Smooth muscle cell (in vitro differentiated cells): ENCODE measurements at regions not wholly inside any gene's neighbourhood (a gene's known extent, or its start where the extent isn't known, plus 50 kb on each side); places are given as distances from the start of the nearest gene placed in this dataset.

Source experiments
- DNase-seq: peaks from one replicate; lab custom pipeline; 2025; ENCODE audit not compliant: unreplicated experiment; lab: John Stamatoyannopoulos, UW
- H2AFZ ChIP-seq: fragments of 200-600 bp; sonication (generic); 2 replicates; pipeline ENCODE4 v1.6.0; 2016; ENCODE audit warnings: antibody characterized with exemption, low read depth, mild to moderate bottlenecking
- H3F3A ChIP-seq: fragments of 200-600 bp; sonication (generic); 2 replicates; pipeline ENCODE4 v1.6.0; 2017; ENCODE audit warnings: antibody characterized with exemption, low read depth
- H3K27ac ChIP-seq: fragments of 200-600 bp; sonication (generic); 2 replicates; pipeline ENCODE4 v1.5.1; 2016; ENCODE audit warnings: low read depth, mild to moderate bottlenecking
- H3K27me3 ChIP-seq: fragments of 200-600 bp; sonication (generic); 2 replicates; pipeline ENCODE4 v1.6.1; 2016; ENCODE audit warnings: low read depth, mild to moderate bottlenecking
- H3K36me3 ChIP-seq: fragments of 200-600 bp; sonication (generic); 2 replicates; pipeline ENCODE4 v1.5.1; 2016; ENCODE audit warnings: low read depth
- H3K4me1 ChIP-seq: fragments of 200-600 bp; sonication (generic); 2 replicates; pipeline ENCODE4 v1.5.1; 2016; ENCODE audit warnings: low read depth
- H3K4me2 ChIP-seq: fragments of 200-600 bp; sonication (generic); 2 replicates; pipeline ENCODE4 v1.6.0; 2016; ENCODE audit warnings: mild to moderate bottlenecking
- H3K4me3 ChIP-seq: fragments of 200-600 bp; sonication (generic); 2 replicates; pipeline ENCODE4 v1.5.1; 2016; ENCODE audit warnings: mild to moderate bottlenecking
- H3K79me2 ChIP-seq: fragments of 200-600 bp; sonication (generic); 2 replicates; pipeline ENCODE4 v1.6.0; 2016; ENCODE audit warnings: low read depth, mild to moderate bottlenecking
- H3K9ac ChIP-seq: fragments of 200-600 bp; sonication (generic); 2 replicates; pipeline ENCODE4 v1.6.0; 2016; ENCODE audit warnings: low read depth
- H3K9me3 ChIP-seq: fragments of 200-600 bp; sonication (generic); replicated peaks from 2 replicates; pipeline ENCODE4 v1.5.1; 2016; ENCODE audit warnings: low read depth
- H4K20me1 ChIP-seq: fragments of 200-600 bp; sonication (generic); 2 replicates; pipeline ENCODE4 v1.6.0; 2016; ENCODE audit warnings: low read depth
- CTCF ChIP-seq: fragments of 200-600 bp; sonication (generic); IDR thresholded peaks from 2 replicates; pipeline ENCODE4 v1.5.1; 2017; ENCODE audit warnings: borderline replicate concordance, mild to moderate bottlenecking, antibody characterized with exemption; ENCODE audit not compliant: insufficient read depth, poor library complexity, severe bottlenecking
- WGBS: methylation state at CpG from one replicate; pipeline ENCODE4 v1.1.7; 2016; ENCODE audit warnings: low lambda C conversion rate; 5-methylcytosine and 5-hydroxymethylcytosine counted together

DNA sequence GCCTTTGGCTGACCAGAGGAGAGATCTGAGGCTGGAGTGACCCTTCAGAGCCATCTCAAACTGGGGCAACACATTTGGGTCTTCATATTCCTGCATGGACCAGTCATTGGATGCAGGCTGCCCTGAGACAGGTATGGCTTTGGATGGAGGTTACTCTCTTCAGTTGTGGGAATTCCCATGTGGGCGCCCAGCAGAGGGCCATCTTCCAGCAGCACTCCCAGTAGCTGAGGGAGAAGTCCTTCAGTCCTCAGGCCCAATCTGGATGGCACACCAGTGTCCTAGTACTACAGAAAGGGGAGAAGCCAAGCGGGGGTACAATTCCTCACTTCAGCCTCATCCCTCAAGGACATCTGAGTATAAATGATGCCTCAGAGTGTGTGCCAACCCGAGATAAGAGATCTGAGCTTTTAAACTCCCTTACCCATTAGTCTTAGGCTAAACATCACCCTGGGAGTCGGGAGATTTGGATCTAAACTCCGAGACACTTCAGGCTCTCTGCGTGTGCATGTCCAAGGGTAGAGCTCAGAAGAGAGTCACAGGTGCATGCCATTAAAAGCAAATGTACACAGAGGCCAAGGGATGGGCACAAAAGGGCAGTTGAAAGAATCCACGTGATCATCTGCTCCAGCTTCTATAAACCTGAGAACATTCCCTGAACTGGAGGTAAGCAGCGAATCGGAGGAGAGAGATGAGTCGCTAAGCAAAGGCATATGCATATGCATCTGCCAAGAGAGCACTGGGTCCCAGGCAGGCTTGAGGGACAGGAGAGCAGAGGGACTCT, 204.6 kb downstream of the CD83 start:
- Histone ChIP-seq H4K20me1 (no peaks in the 10 kb centered on the region), H3K4me3 (no peak overlapping the region), H3F3A (no peaks in the 10 kb centered on the region), H2AFZ (no peak overlapping the region), H3K36me3 (no peaks in the 10 kb centered on the region), H3K27me3 (peaks cover 3% of the 10 kb centered on the region), H3K79me2 (no peaks in the 10 kb centered on the region), H3K9ac (no peak overlapping the region), H3K4me2 (no peak overlapping the region), H3K4me1 (peaks cover 3% of the 10 kb centered on the region), H3K9me3 (no peaks in the 10 kb centered on the region), H3K27ac (no peak overlapping the region)
- WGBS, result 86% methylated on average over 10 of the region's 10 CpGs
- TF ChIP-seq CTCF, result no peak
- no peak for DNase-seq

GRCh38 chr6:14322841-14323240, 205.3 kb downstream of the CD83 start:
- no peak overlapping the region for H3K9ac ChIP-seq
- no peaks in the 10 kb centered on the region for H3K9me3 ChIP-seq
- H3K4me3 ChIP-seq, result no peak overlapping the region
- no peak overlapping the region for H2AFZ ChIP-seq
- no peak for TF ChIP-seq CTCF
- H4K20me1 ChIP-seq, result no peaks in the 10 kb centered on the region
- H3K79me2 ChIP-seq, result no peaks in the 10 kb centered on the region
- no peak for DNase-seq
- H3K4me1 ChIP-seq, result peaks cover 3% of the 10 kb centered on the region
- H3K36me3 ChIP-seq, result no peaks in the 10 kb centered on the region
- H3K4me2 ChIP-seq, result no peak overlapping the region
- peaks cover 3% of the 10 kb centered on the region for H3K27me3 ChIP-seq
- H3F3A ChIP-seq, result no peaks in the 10 kb centered on the region
- no peak overlapping the region for H3K27ac ChIP-seq
- 100% methylated on average over 3 of the region's 3 CpGs for WGBS

GRCh38 chr6:14326774-14327173, 209.2 kb downstream of the CD83 start:
- Histone ChIP-seq H3F3A (no peaks in the 10 kb centered on the region), H3K27me3 (peaks cover 3% of the 10 kb centered on the region), H3K4me3 (no peak overlapping the region), H3K27ac (no peak overlapping the region), H3K9me3 (no peaks in the 10 kb centered on the region), H3K79me2 (no peaks in the 10 kb centered on the region), H2AFZ (no peak overlapping the region), H3K36me3 (no peaks in the 10 kb centered on the region), H3K4me1 (no peaks in the 10 kb centered on the region), H4K20me1 (no peaks in the 10 kb centered on the region), H3K4me2 (no peak overlapping the region), H3K9ac (no peak overlapping the region)
- no peak for DNase-seq
- 98% methylated on average over 2 of the region's 2 CpGs for WGBS
- TF ChIP-seq CTCF, result no peak

DNA sequence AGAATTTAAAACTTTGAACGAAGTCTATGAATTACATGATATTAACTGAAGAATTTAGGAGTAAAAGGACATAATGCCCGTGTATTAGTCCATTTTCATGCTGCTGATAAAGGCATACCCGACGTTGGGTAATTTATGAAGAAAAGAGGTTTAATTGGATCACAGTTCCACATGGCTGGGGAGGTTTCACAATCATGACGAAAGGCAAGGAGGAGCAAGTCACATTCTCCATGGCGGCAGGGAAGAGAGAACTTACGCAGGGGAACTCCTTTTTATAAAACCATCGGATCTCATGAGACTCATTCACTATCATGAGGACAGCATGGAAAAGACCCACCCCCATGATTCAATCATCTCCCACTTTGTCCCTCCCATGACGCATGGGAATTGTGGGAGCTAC, 210.6 kb downstream of the CD83 start:
- Histone ChIP-seq H3F3A (no peaks in the 10 kb centered on the region), H3K4me2 (no peak overlapping the region), H3K4me1 (no peaks in the 10 kb centered on the region), H3K79me2 (no peaks in the 10 kb centered on the region), H3K36me3 (no peaks in the 10 kb centered on the region), H4K20me1 (no peaks in the 10 kb centered on the region), H3K9me3 (no peaks in the 10 kb centered on the region), H3K9ac (no peak overlapping the region), H2AFZ (no peak overlapping the region), H3K27ac (no peak overlapping the region), H3K27me3 (peaks cover 3% of the 10 kb centered on the region), H3K4me3 (no peak overlapping the region)
- no peak for TF ChIP-seq CTCF
- WGBS, result 95% methylated on average over 9 of the region's 9 CpGs
- DNase-seq, result no peak
